Activated CD4-positive, CD25-positive, alpha-beta regulatory T cell (primary cell): ENCODE measurements at regions not wholly inside any gene's neighbourhood (a gene's known extent, or its start where the extent isn't known, plus 50 kb on each side); places are given as distances from the start of the nearest gene placed in this dataset.

Experiments used
- DNase-seq, 4 experiments: peaks; one replicate each; lab custom pipeline; 2025; lab: John Stamatoyannopoulos, UW

DNA sequence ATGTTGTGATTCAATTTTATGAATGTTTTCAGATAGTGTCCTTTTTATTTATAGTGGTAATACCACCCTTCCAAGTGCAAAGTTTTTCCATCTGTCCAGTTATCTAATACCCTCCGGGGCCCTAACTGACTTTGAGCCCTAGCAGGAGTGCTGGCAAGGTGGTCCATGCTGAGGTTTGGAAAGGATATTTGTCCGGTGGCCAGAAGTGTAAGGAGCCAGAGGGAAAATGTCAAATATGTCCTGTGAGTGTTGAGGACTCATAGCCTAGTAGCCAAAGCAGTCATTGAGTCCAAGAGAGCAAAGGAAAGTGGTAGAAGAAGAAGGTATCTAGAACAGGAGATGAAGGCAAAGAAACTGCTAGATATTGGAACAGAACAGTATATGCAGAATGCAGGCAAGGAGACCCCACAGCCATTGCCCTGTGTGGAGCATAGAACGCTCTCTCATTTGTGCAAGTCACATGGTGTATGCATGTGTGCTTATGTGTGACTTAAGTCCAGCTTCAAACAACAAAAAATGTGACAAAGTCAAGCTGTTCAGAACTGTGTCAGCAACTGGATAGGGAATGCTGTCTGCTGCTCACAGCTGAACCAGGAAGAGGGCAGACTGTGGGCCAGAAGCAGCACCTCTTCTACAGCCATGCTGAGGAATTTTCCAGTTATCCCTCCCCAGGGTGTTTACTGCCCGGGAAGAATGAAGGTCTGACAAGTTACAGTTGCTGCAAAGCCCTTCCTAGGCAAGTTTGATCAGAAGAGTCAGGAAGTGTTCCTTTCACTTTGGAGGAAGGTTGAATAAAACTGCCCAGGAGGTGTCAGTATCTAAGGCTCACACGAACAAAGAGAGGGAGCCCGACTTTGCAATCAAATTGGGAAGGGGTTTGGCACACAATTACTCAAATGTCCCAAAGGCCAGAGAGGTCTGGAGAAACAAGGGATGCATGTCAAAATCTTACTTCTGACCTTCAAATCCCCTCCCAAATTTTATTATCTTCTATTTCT lies 463.3 kb upstream of the DMAC1 start:
- DNase-seq, result no peak

DNA sequence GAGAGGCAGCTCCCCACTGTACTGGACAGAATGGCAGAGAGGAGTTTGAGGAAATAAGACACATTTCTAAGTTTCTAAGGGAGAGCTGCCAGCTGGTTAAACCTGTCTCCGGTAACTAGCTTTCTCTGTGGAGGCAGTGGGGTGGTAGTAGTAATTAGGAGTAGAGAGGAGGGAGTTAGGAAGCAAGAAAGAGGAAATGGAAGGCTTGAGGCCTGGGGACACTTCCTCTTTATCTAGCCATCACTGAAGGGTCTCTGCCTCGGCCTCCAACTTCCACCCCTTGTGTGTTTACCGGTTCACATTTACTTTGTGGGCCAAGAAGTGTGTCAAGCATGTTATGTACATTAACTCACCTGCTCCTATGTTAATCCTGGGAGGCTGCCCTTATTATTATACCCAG lies 462.2 kb upstream of the DMAC1 start:
- DNase-seq, result no peak

DNA sequence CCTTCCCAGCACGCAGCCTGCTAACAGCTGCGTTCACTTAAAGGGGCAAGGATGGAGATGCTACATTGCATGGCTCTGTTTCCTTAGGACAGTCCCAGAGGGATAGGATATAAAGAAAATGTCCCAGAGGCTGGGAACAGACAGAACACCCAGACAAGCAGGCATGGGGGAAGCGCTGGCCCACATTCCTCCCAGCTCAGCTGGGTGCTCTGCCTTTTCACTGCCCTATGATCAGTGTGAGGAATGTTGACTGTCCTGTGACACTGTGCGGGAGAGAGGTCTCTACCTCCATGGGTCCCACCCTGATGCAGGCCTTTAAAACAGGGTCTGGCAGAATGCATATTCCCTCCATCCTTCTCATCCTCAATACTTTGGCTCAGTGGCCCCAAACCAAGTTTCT lies 459.4 kb upstream of the DMAC1 start:
- no peak for DNase-seq

GRCh38 chr9:8256880-8257279 lies 457.3 kb upstream of the DMAC1 start:
- no peak for DNase-seq

DNA sequence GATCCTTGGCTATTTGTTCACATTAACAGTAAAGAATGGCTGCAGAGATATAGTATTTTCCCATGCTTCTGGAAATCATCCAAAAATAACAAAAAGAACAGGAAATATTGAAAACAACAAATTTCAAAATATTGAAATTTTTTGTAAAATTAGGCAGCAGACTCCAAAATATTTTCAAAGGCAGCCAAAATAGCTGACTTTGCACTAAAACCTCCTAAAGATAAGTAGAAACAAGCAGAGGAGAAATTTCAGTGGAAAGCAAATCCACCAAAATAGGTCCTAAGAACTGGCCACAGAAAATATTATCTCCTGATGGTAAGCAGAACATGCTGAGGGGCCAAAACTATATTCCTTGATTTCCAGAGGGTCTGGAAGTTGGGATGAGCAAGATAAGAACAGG lies 456.3 kb upstream of the DMAC1 start:
- DNase-seq, result no peak

GRCh38 chr9:8254541-8254940 lies 455.0 kb upstream of the DMAC1 start:
- DNase-seq, result no peak

DNA sequence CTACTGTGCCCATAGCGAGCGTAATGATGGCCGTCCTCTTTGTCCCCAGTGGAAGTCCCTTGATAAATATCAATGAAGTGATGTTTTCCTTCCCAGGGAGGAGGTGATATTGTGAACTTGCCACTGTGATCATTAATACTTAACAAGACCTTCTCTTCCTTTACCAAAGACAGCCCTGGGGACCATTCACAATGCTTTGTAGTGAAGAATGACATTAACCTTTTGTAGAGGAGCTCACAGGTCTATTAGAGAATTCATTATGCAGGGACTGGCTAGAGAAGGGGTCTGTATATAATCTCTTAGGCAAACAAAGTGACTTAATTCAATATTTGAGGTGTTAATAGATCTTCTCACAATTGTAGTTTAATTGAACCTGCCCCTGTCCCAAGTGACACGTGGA lies 452.9 kb upstream of the DMAC1 start:
- DNase-seq, result no peak

DNA sequence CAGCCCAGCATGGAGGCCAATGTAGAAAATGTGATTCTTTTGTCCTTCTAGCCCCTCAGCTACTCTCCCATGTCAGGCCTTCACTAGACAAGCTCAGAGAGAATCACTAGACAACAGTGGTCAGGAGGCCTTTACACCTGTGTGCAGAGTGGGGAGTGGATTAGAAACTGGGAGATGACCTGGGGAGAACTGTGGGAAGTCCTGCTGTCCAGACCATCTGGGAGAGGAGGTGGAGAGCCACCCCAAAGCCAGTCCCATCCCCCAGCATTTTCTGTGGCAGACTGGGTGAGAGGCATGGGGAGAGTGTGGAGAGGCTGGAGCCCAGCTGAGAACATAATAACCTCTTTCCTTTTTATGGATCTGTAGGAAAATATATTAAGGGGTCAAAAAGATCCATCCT lies 452.0 kb upstream of the DMAC1 start:
- no peak for DNase-seq

GRCh38 chr9:8244505-8245092 lies 445.0 kb upstream of the DMAC1 start:
- no peak for DNase-seq

- no peak for DNase-seq
Observed at GRCh38 chr9:8241201-8241600, 441.6 kb upstream of the DMAC1 start.

DNA sequence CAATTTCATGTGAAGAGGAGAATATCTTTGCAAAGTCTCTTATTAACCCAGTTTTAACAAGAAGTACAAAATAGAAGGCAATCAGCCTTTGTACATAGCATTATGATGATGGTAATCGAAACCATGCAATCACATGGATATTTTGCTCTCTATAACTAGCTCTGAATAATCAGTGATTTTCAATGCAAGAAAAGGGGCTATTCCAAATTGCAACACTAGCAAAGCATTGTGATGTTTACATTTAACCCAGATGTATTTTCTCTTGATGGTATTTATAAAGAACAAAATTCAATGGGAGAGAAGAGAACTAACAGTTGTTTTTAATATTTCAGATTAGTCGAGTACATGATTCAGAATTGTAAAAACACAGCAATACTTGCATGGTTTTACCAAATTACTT lies 437.5 kb upstream of the DMAC1 start:
- DNase-seq, result no peak

- no peak for DNase-seq
Observed at GRCh38 chr9:8235489-8235888, 435.9 kb upstream of the DMAC1 start.

GRCh38 chr9:8234316-8234715 lies 434.7 kb upstream of the DMAC1 start:
- DNase-seq, result no peak

DNA sequence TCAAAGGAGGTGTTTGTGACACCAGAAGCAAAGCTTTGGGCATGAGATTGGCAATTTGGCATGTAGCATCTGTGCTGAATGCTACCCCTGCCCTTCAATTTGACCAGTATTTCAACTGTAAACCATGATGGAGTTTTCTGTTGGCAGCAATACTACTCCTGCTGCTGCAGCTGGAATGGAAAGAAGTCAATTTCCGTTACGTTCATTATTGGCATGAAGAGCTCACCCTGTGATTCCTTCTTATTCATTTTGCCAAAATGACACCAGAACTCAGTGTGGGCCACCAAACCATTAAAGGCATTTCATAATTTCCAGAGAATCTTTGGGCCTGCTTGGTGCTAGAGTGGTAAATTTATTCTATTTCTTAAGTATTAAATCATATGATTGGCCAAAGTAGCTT lies 433.1 kb upstream of the DMAC1 start:
- DNase-seq, result no peak

DNA sequence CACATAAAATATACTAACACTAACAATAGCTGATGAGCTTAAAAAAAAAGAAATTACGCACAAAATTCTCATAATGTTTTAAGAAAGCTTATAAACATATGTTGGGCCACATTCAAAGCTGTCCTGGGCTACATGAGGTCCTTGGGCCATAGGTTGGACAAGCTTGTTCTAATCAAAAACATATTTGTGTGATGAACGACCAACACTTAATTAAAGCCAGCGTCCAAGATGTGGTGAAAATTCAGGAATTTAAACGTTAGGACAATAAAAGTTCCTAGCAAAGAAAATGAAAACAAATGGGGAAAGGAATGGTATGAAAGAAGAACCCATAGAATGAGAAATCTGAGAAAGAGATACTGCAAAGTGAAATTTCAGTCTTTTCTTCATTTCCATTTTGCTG lies 429.6 kb upstream of the DMAC1 start:
- DNase-seq, result no peak

- DNase-seq, result no peak
Observed at GRCh38 chr9:8224381-8224801, 424.8 kb upstream of the DMAC1 start.

DNA sequence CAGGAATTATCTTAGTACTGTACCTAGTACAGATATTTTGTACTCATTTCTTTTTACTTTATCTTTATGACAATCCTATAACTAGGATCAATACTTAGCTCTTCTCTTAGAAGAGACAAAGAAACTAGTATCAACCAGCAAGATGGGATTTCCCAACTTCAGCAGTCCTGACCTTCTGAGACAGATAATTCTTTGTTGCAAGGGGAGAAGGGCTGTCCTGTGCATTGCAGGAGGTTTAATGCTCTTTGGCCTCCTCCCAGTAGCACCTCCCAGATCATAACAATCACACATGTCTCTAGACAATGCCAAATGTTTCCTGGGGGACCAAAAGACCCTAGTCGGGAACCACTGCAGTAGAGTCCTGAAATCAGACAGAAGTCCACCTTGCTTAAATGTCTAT lies 424.3 kb upstream of the DMAC1 start:
- no peak for DNase-seq

DNA sequence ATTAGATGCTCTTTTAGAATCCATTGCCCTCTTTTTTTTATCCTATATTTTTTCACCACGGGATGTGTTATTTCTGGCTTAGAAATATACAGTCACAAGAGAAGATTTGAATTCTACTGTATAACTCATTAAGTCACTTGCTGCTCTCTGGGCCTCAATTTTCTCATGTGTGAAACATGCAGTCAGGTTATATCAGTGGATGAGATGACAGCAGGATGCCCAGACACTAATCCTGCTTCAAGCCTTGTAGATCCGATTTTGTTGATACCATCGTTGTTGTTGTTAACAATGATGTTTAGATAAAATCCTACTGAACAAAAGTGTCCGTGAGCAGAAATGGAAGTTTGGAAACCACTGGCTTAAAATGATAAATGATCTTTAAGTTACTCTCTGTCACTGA lies 421.9 kb upstream of the DMAC1 start:
- no peak for DNase-seq

DNA sequence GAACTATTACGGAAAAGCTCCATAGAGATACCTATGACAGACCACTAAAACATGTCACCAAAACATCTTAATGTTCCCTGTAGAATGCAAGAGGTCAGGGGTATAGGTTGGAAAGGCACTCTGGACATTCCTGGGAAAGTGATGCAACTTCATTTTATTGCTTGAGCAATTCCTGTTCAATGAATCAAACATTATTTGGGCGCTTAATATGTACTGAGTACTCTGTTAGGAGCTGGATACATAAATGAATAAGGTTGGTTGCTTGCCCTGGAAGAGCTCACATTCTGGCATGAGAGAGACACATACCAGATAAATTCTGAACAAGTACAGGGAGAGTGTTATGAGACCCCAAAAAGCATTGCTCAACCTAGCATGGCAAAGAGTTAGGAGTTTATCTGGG lies 408.9 kb upstream of the DMAC1 start:
- no peak for DNase-seq

GRCh38 chr9:8207596-8207995 lies 408.0 kb upstream of the DMAC1 start:
- no peak for DNase-seq

DNA sequence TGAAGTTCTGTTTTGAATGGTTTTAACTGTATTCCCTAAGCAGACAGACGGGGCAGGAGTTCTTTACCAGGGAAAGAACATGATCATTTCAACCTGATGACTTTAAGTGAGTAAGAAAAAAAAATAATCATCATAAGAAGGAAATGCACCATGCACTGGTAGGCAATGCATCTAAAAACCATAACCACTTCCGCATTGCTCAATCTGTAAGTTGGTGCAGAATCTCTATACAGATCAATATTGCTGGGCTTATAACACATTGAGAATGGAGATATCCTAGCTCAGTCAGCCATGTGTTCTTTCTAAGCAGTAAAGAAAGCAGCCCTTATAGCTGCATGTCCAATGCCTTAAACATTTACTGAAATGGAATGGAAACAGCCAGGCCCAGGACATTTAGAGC lies 407.1 kb upstream of the DMAC1 start:
- DNase-seq, result no peak

- no peak for DNase-seq
Observed at GRCh38 chr9:8205576-8205975, 406.0 kb upstream of the DMAC1 start.

DNA sequence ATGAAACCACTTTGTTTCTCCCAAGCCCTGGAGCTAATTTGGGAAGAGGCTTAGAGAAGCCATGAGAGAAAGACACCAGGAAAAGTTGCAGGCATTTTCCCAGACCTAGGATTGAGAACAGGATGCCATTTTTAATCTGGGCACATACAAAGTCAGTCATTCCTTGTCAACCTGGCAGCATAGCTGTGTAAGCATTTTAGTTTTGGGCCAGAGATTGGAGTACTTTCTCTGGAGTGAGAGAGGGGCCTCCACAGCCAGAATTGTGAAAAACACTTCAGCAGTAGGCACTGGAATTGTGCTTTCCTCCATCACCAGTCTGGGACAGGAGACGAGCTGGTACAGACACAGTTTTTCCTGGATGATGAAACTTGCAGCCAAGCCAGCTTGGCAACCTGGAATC lies 390.3 kb upstream of the DMAC1 start:
- no peak for DNase-seq
